OCI-LY3 (cell line): ENCODE measurements at regions not wholly inside any gene's neighbourhood (a gene's known extent, or its start where the extent isn't known, plus 50 kb on each side); places are given as distances from the start of the nearest gene placed in this dataset.

Experiments used
- H2AFZ ChIP-seq: fragments of 200-600, 300-600 bp; shearing (Covaris generic); 2 replicates; pipeline ENCODE4 v1.6.0; 2014; ENCODE audit warnings: antibody characterized with exemption, low read depth, low read length
- H3K27ac ChIP-seq: fragments of 200-600, 300-600 bp; sonication (generic); 2 replicates; pipeline ENCODE4 v1.5.1; 2014; ENCODE audit warnings: mild to moderate bottlenecking, low read length, moderate library complexity, mixed read lengths
- H3K27me3 ChIP-seq: fragments of 200-600, 300-600 bp; sonication (generic); 2 replicates; pipeline ENCODE4 v1.6.1; 2014; ENCODE audit warnings: low read depth, low read length, mixed read lengths
- H3K36me3 ChIP-seq: fragments of 200-600, 300-600 bp; sonication (generic); replicated peaks from 2 replicates; pipeline ENCODE3; 2014; ENCODE audit warnings: low read depth, low read length, mixed read lengths
- H3K4me1 ChIP-seq: fragments of 300-600, 200-600 bp; sonication (generic); 2 replicates; pipeline ENCODE4 v1.6.1; 2014; ENCODE audit warnings: low read length, mixed read lengths
- H3K4me2 ChIP-seq: fragments of 200-600, 300-600 bp; sonication (generic); 2 replicates; pipeline ENCODE4 v1.6.1; 2014; ENCODE audit warnings: low read length, mixed read lengths
- H3K4me3 ChIP-seq: fragments of 300-600, 200-600 bp; sonication (generic); 2 replicates; pipeline ENCODE4 v1.5.1; 2014; ENCODE audit warnings: antibody characterized with exemption, mild to moderate bottlenecking, low read length, moderate library complexity
- H3K79me2 ChIP-seq: fragments of 300-600, 200-600 bp; shearing (Covaris generic); 2 replicates; pipeline ENCODE4 v1.6.1; 2014; ENCODE audit warnings: mild to moderate bottlenecking, low read length, mixed read lengths
- H3K9ac ChIP-seq: fragments of 300-600, 200-600 bp; shearing (Covaris generic); 2 replicates; pipeline ENCODE4 v1.6.0; 2014; ENCODE audit warnings: mild to moderate bottlenecking, low read length, moderate library complexity
- H3K9me3 ChIP-seq: fragments of 200-600, 300-600 bp; shearing (Covaris generic); 2 replicates; pipeline ENCODE4 v1.6.1; 2014; ENCODE audit warnings: low read length, mixed read lengths; ENCODE audit not compliant: insufficient read depth
- H4K20me1 ChIP-seq: fragments of 200-600, 300-600 bp; sonication (generic); 2 replicates; pipeline ENCODE4 v1.6.1; 2016; ENCODE audit warnings: low read length, mixed read lengths; ENCODE audit not compliant: insufficient read depth
- CTCF ChIP-seq: fragments of 200-600, 300-600 bp; sonication (generic); IDR thresholded peaks from 2 replicates; pipeline ENCODE4 v1.5.1; 2014; ENCODE audit warnings: antibody characterized with exemption, low read length, low read depth
- EZH2phosphoT487 ChIP-seq: fragments of 200-600 bp; shearing (Covaris generic); IDR thresholded peaks from 2 replicates; pipeline ENCODE4 v1.6.1; 2018; ENCODE audit warnings: antibody characterized with exemption, mixed run types, low read depth

GRCh38 chr1:5244631-5245285 is 590.3 kb downstream of the AJAP1 start:
- no peaks in the 10 kb centered on the region for H4K20me1 ChIP-seq
- H3K9ac ChIP-seq = no peak overlapping the region
- no peaks in the 10 kb centered on the region for H3K27me3 ChIP-seq
- H3K4me1 ChIP-seq = no peaks in the 10 kb centered on the region
- H3K36me3 ChIP-seq = no peaks in the 10 kb centered on the region
- TF ChIP-seq CTCF (no peak), EZH2phosphoT487 (no peak)
- H3K4me2 ChIP-seq = no peak overlapping the region
- H3K4me3 ChIP-seq = no peak overlapping the region
- no peak overlapping the region for H3K27ac ChIP-seq
- no peak overlapping the region for H2AFZ ChIP-seq
- H3K79me2 ChIP-seq = no peaks in the 10 kb centered on the region
- no peaks in the 10 kb centered on the region for H3K9me3 ChIP-seq

- Histone ChIP-seq H3K9me3 (no peaks in the 10 kb centered on the region), H2AFZ (no peak overlapping the region), H3K27me3 (no peaks in the 10 kb centered on the region), H3K36me3 (no peaks in the 10 kb centered on the region), H3K4me3 (no peak overlapping the region), H3K4me2 (no peak overlapping the region), H4K20me1 (no peaks in the 10 kb centered on the region), H3K27ac (no peak overlapping the region), H3K9ac (no peak overlapping the region), H3K4me1 (no peaks in the 10 kb centered on the region), H3K79me2 (no peaks in the 10 kb centered on the region)
- no peak for TF ChIP-seq EZH2phosphoT487
- no peak for TF ChIP-seq CTCF
Measured at GRCh38 chr1:5242850-5243249, 588.4 kb downstream of the AJAP1 start.

- H3K9me3 ChIP-seq = no peaks in the 10 kb centered on the region
- H3K79me2 ChIP-seq = no peaks in the 10 kb centered on the region
- no peaks in the 10 kb centered on the region for H3K36me3 ChIP-seq
- no peaks in the 10 kb centered on the region for H4K20me1 ChIP-seq
- H3K4me3 ChIP-seq = no peak overlapping the region
- no peaks in the 10 kb centered on the region for H3K27me3 ChIP-seq
- no peak overlapping the region for H3K9ac ChIP-seq
- H2AFZ ChIP-seq = no peak overlapping the region
- H3K27ac ChIP-seq = no peak overlapping the region
- TF ChIP-seq EZH2phosphoT487 (no peak), CTCF (no peak)
- H3K4me2 ChIP-seq = no peak overlapping the region
- H3K4me1 ChIP-seq = no peaks in the 10 kb centered on the region
Measured at GRCh38 chr1:5239911-5240310, 585.5 kb downstream of the AJAP1 start.

- Histone ChIP-seq H3K4me3 (no peak overlapping the region), H3K9me3 (no peaks in the 10 kb centered on the region), H3K79me2 (no peaks in the 10 kb centered on the region), H4K20me1 (no peaks in the 10 kb centered on the region), H3K4me1 (no peaks in the 10 kb centered on the region), H3K4me2 (no peak overlapping the region), H3K27ac (no peak overlapping the region), H3K9ac (no peak overlapping the region), H3K27me3 (no peaks in the 10 kb centered on the region), H3K36me3 (no peaks in the 10 kb centered on the region), H2AFZ (no peak overlapping the region)
- TF ChIP-seq EZH2phosphoT487 = no peak
- TF ChIP-seq CTCF = no peak
Measured at GRCh38 chr1:5238351-5239130, 584.1 kb downstream of the AJAP1 start.
